ENCODE measurements at regions not wholly inside any gene's neighbourhood (a gene's known extent, or its start where the extent isn't known, plus 50 kb on each side); places are given as distances from the start of the nearest gene placed in this dataset.

DNA sequence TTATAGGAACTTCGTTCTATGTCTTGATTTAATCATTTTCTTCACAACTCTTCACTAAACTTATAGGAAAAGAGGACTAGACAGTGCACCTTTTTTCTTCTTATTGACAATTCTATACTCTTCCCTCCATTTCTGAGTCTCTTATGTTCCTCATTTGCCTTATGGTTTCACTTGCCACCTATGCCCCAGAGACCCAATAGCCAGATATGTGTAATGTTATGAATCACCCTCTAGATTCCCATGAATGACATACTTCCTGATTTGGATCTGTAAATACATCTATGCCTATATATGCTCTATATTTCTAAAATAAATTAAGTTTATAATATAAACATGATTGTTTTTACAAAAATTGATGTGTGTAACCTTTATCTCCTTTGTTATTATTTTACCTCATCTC lies 514.1 kb upstream of the MEF2C start:
- no peak for DNase-seq (ENCODE audit: low spot score)
- Histone ChIP-seq H4K20me1 (ENCODE audit: insufficient read depth, low read length) (no peaks in the 10 kb centered on the region), H3K4me1 (ENCODE audit: insufficient read depth, low read length, poor library complexity, severe bottlenecking) (no peaks in the 10 kb centered on the region), H3K9me3 (ENCODE audit: low read length) (no peaks in the 10 kb centered on the region), H3K36me3 (ENCODE audit: insufficient read depth, low read length) (no peaks in the 10 kb centered on the region), H3K27ac (ENCODE audit: low read depth, low read length, poor library complexity, severe bottlenecking) (no peak overlapping the region), H3K4me3 (ENCODE audit: low read depth, low read length, poor library complexity, severe bottlenecking) (no peak overlapping the region), H3K79me2 (ENCODE audit: insufficient read depth, low read depth, low read length) (no peaks in the 10 kb centered on the region), H2AFZ (ENCODE audit: low read length) (no peak overlapping the region), H3K4me2 (ENCODE audit: low read length) (no peak overlapping the region; the same call in 1 of the 2 replicates), H3K9me2 (ENCODE audit: insufficient read depth, low read length) (no peaks in the 10 kb centered on the region; the same call in 1 of the 2 replicates)
- intact Hi-C loops (cut with micrococcal nuclease; ENCODE audit: unreplicated experiment), result no loop called here
- ChIA-PET CTCF (ENCODE audit: unreplicated experiment) (interaction anchor here (0.7 kb wide), 1 partner anchor 400 kb away, joined by 3 read pairs; no protein-coding TSS in a partner anchor), POLR2A (no interaction called here)
- TF ChIP-seq, protein P1, sequence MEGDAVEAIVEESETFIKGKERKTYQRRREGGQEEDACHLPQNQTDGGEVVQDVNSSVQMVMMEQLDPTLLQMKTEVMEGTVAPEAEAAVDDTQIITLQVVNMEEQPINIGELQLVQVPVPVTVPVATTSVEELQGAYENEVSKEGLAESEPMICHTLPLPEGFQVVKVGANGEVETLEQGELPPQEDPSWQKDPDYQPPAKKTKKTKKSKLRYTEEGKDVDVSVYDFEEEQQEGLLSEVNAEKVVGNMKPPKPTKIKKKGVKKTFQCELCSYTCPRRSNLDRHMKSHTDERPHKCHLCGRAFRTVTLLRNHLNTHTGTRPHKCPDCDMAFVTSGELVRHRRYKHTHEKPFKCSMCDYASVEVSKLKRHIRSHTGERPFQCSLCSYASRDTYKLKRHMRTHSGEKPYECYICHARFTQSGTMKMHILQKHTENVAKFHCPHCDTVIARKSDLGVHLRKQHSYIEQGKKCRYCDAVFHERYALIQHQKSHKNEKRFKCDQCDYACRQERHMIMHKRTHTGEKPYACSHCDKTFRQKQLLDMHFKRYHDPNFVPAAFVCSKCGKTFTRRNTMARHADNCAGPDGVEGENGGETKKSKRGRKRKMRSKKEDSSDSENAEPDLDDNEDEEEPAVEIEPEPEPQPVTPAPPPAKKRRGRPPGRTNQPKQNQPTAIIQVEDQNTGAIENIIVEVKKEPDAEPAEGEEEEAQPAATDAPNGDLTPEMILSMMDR (conservative IDR thresholded peaks at IDR 0.05; ENCODE audit: low read length), result no peak
- TF ChIP-seq EZH2phosphoT487 (IDR thresholded peaks at IDR 0.05; ENCODE audit: borderline replicate concordance, low read depth, low read length), result no peak
- no TSS peak for BruUV-seq (replicated peaks)

DNA sequence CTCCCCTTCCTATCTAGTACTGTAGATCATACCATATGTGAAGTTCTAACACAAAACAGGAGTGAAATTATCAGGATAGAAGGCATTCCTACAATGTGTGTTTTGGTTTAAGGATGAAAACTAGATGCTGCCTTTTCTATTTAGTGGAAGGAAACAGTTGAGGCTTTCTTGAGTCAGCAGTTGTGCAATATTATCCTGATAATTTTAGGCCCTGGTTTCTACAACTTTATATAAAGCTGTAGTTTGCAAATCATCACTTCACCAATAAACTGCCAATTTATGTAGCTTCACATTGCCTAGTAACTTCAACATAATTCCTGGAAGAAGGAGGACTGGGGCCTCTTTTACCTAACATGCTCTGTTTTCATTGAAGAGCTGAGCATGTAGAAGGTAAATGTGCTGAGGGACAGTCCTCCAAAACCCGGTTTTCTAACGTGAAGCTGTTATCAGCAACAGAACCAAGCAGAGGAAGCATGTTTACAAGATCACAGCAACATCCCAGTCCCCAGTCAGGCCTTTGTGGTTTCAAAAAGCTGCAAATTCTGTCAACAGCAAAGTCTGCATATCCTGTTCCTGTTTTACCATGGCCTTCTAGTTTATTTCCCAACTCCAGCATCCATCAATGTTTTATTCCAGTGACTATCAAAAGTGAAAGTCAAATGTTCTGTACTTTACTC lies 513.4 kb upstream of the MEF2C start:
- no TSS peak for BruUV-seq (replicated peaks)
- H3K4me3 ChIP-seq (ENCODE audit: low read depth, low read length, poor library complexity, severe bottlenecking), result no peak overlapping the region
- POLR2A ChIA-PET, result interaction anchor here (0.6 kb wide), 1 partner anchor 247 kb away, joined by 3 read pairs; no protein-coding TSS in a partner anchor
- no peaks in the 10 kb centered on the region for H3K4me1 ChIP-seq (ENCODE audit: insufficient read depth, low read length, poor library complexity, severe bottlenecking)
- no peak for TF ChIP-seq EZH2phosphoT487 (IDR thresholded peaks at IDR 0.05; ENCODE audit: borderline replicate concordance, low read depth, low read length)
- TF ChIP-seq, protein P1 (conservative IDR thresholded peaks at IDR 0.05; ENCODE audit: low read length), result no peak
- intact Hi-C loops (cut with micrococcal nuclease; ENCODE audit: unreplicated experiment), result no loop called here
- no peak overlapping the region for H2AFZ ChIP-seq (ENCODE audit: low read length)
- no peak overlapping the region for H3K27ac ChIP-seq (ENCODE audit: low read depth, low read length, poor library complexity, severe bottlenecking)
- DNase-seq (ENCODE audit: low spot score), result no peak
- H3K79me2 ChIP-seq (ENCODE audit: insufficient read depth, low read depth, low read length), result no peaks in the 10 kb centered on the region
- no peaks in the 10 kb centered on the region for H3K36me3 ChIP-seq (ENCODE audit: insufficient read depth, low read length)
- no peaks in the 10 kb centered on the region for H3K9me3 ChIP-seq (ENCODE audit: low read length)
- H3K4me2 ChIP-seq (ENCODE audit: low read length), result no peak overlapping the region; the same call in 1 of the 2 replicates
- H3K9me2 ChIP-seq (ENCODE audit: insufficient read depth, low read length), result no peaks in the 10 kb centered on the region; the same call in 1 of the 2 replicates
- H4K20me1 ChIP-seq (ENCODE audit: insufficient read depth, low read length), result no peaks in the 10 kb centered on the region
- CTCF ChIA-PET (ENCODE audit: unreplicated experiment), result interaction anchor here (0.7 kb wide), 1 partner anchor 401 kb away, joined by 3 read pairs; no protein-coding TSS in a partner anchor

DNA sequence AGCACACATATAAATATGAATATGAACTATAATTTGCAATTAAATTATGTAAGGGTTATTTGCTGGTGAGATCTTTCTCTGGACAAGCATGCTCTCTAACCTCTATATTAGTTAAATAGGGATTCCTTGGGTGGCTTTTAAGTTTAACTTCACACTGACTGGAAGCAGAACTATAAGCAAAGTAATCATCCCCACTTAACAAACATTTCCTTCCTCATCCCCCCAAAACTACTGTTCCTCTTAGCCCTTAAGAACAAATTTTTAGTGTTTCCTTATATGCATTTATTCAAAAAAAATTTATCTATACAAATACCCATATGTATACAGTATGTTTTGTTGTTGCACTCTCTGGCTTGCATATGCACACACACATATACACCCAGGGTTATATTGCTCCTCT lies 512.1 kb upstream of the MEF2C start:
- BruUV-seq (replicated peaks), result no TSS peak
- DNase-seq (ENCODE audit: low spot score), result no peak
- Histone ChIP-seq H3K4me3 (ENCODE audit: low read depth, low read length, poor library complexity, severe bottlenecking) (no peak overlapping the region), H3K4me1 (ENCODE audit: insufficient read depth, low read length, poor library complexity, severe bottlenecking) (no peaks in the 10 kb centered on the region), H3K79me2 (ENCODE audit: insufficient read depth, low read depth, low read length) (no peaks in the 10 kb centered on the region), H3K9me3 (ENCODE audit: low read length) (no peaks in the 10 kb centered on the region), H3K36me3 (ENCODE audit: insufficient read depth, low read length) (no peaks in the 10 kb centered on the region), H3K27ac (ENCODE audit: low read depth, low read length, poor library complexity, severe bottlenecking) (no peak overlapping the region), H3K4me2 (ENCODE audit: low read length) (no peak overlapping the region), H4K20me1 (ENCODE audit: insufficient read depth, low read length) (no peaks in the 10 kb centered on the region), H2AFZ (ENCODE audit: low read length) (no peak overlapping the region), H3K9me2 (ENCODE audit: insufficient read depth, low read length) (no peaks in the 10 kb centered on the region; the same call in 1 of the 2 replicates)
- TF ChIP-seq, protein P1 (conservative IDR thresholded peaks at IDR 0.05; ENCODE audit: low read length), result no peak
- TF ChIP-seq EZH2phosphoT487 (IDR thresholded peaks at IDR 0.05; ENCODE audit: borderline replicate concordance, low read depth, low read length), result no peak
- POLR2A ChIA-PET, result interaction anchor here (0.6 to 0.8 kb wide), 2 partner anchors 43 to 1000 kb away, joined by 3 read pairs; no protein-coding TSS in a partner anchor
- CTCF ChIA-PET (ENCODE audit: unreplicated experiment), result no interaction called here
- intact Hi-C loops (cut with micrococcal nuclease; ENCODE audit: unreplicated experiment), result no loop called here

All from OCI-LY7 (cell line).